ENCODE measurements at regions not wholly inside any gene's neighbourhood (a gene's known extent, or its start where the extent isn't known, plus 50 kb on each side); places are given as distances from the start of the nearest gene placed in this dataset.
A peak's percentile ranks its signal among the peaks of the same experiment; 100 is the strongest.

DNA sequence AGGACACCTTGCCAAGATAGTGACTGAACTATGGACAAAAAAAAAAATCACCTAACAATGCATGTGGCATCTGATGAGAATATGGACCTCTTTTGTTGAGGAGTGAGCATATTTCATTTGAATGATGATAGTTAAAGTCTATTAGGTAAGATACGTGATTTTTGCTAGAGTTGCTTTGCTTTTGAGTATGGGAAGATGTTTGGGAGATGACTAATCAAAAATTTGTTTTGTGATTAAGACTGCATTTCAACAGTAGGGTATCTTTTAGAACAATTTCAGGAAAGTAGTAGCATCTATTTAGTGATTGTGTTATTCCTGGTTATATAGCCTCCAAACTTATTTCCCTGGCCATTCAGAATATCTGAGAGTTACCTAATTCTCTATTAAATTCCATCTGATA is 878.6 kb upstream of the CITED2 start:
- H3K36me3 Mint-ChIP-seq (ENCODE audit: low read depth): peaks cover 11% of the 10 kb centered on the region; the same call in 1 of the 2 replicates
- H3K27ac Mint-ChIP-seq: peak overlapping the region; percentile 8; the same call in 1 of the 2 replicates
- no peaks in the 10 kb centered on the region; the same call in 1 of the 2 replicates for H3K27me3 Mint-ChIP-seq (ENCODE audit: insufficient read depth)
- no peak for TF ChIP-seq CTCF (IDR thresholded peaks at IDR 0.05)
- no peak overlapping the region for H3K4me3 Mint-ChIP-seq
- no peaks in the 10 kb centered on the region for H3K9me3 Mint-ChIP-seq
- peak; percentile 40 for DNase-seq
- peaks cover 31% of the 10 kb centered on the region for H3K4me1 Mint-ChIP-seq (ENCODE audit: low read depth)

GRCh38 chr6:140252099-140252498 is 877.7 kb upstream of the CITED2 start:
- Mint-ChIP-seq H3K9me3 (no peaks in the 10 kb centered on the region), H3K27me3 (ENCODE audit: insufficient read depth) (no peaks in the 10 kb centered on the region; the same call in 1 of the 2 replicates), H3K36me3 (ENCODE audit: low read depth) (peaks cover 18% of the 10 kb centered on the region), H3K4me3 (no peak overlapping the region), H3K27ac (no peak overlapping the region), H3K4me1 (ENCODE audit: low read depth) (peaks cover 22% of the 10 kb centered on the region)
- no peak for TF ChIP-seq CTCF (IDR thresholded peaks at IDR 0.05)
- DNase-seq: no peak

GRCh38 chr6:140245296-140246040 is 871.0 kb upstream of the CITED2 start:
- Mint-ChIP-seq H3K4me1 (ENCODE audit: low read depth) (no peaks in the 10 kb centered on the region), H3K9me3 (no peaks in the 10 kb centered on the region), H3K27me3 (ENCODE audit: insufficient read depth) (peaks cover 2% of the 10 kb centered on the region; the same call in 1 of the 2 replicates), H3K4me3 (no peak overlapping the region), H3K27ac (no peak overlapping the region), H3K36me3 (ENCODE audit: low read depth) (peaks cover 10% of the 10 kb centered on the region)
- no peak for TF ChIP-seq CTCF (IDR thresholded peaks at IDR 0.05)
- no peak for DNase-seq

- DNase-seq: no peak
- Mint-ChIP-seq H3K9me3 (peaks cover 25% of the 10 kb centered on the region), H3K27me3 (ENCODE audit: insufficient read depth) (peaks cover under 1% of the 10 kb centered on the region), H3K4me1 (ENCODE audit: low read depth) (no peaks in the 10 kb centered on the region), H3K27ac (no peak overlapping the region), H3K36me3 (ENCODE audit: low read depth) (peaks cover 27% of the 10 kb centered on the region), H3K4me3 (no peak overlapping the region)
- no peak for TF ChIP-seq CTCF (IDR thresholded peaks at IDR 0.05)
Measured at GRCh38 chr6:140237251-140237650, 862.8 kb upstream of the CITED2 start.

GRCh38 chr6:140236732-140237131 is 862.3 kb upstream of the CITED2 start:
- Mint-ChIP-seq H3K9me3 (peaks cover 30% of the 10 kb centered on the region), H3K36me3 (ENCODE audit: low read depth) (peaks cover 32% of the 10 kb centered on the region), H3K4me1 (ENCODE audit: low read depth) (no peaks in the 10 kb centered on the region), H3K27ac (no peak overlapping the region), H3K4me3 (no peak overlapping the region), H3K27me3 (ENCODE audit: insufficient read depth) (peaks cover 1% of the 10 kb centered on the region; the same call in 1 of the 2 replicates)
- no peak for DNase-seq
- no peak for TF ChIP-seq CTCF (IDR thresholded peaks at IDR 0.05)

Data from HFFc6 (cell line).